ENCODE measurements at regions not wholly inside any gene's neighbourhood (a gene's known extent, or its start where the extent isn't known, plus 50 kb on each side); places are given as distances from the start of the nearest gene placed in this dataset.

GRCh38 chr21:39053126-39053525 is 130.1 kb downstream of the PSMG1 start (continued):
- TF ChIP-seq YY1 (tag by site-specific recombination; IDR thresholded peaks at IDR 0.05), result no peak
- TF ChIP-seq ZNF350 (tag by site-specific recombination; IDR thresholded peaks at IDR 0.05), result no peak
- TF ChIP-seq ZNF366 (tag by site-specific recombination; conservative IDR thresholded peaks at IDR 0.05), result no peak
- no peak for TF ChIP-seq TSHZ1 (tag by site-specific recombination; IDR thresholded peaks at IDR 0.05; ENCODE audit: borderline replicate concordance)
- no peak for TF ChIP-seq ZNF398 (tag by site-specific recombination; IDR thresholded peaks at IDR 0.05)

GRCh38 chr21:39052718-39053117 is 130.5 kb downstream of the PSMG1 start:
- ChIA-PET POLR2A (no interaction called here), CTCF (no interaction called here)
- TF ChIP-seq ZNF10 (tag by site-specific recombination; IDR thresholded peaks at IDR 0.05) (peak; percentile 84), ZNF518A (tag by site-specific recombination; conservative IDR thresholded peaks at IDR 0.05; ENCODE audit: low read depth) (no peak)

GRCh38 chr21:39051588-39051949 is 131.7 kb downstream of the PSMG1 start:
- H3K4me1 ChIP-seq (ENCODE audit: control insufficient read depth, insufficient read depth, low read length), result no peaks in the 10 kb centered on the region
- no peak overlapping the region for H3K4me3 ChIP-seq (ENCODE audit: low read depth, low read length)
- no peak overlapping the region for H3K27ac ChIP-seq (ENCODE audit: extremely low read depth, low read depth, low read length)
- H3K9me3 ChIP-seq (ENCODE audit: control insufficient read depth, insufficient read depth, low read depth, low read length), result no peaks in the 10 kb centered on the region
- ChIA-PET POLR2A (no interaction called here), CTCF (interaction anchor here (0.7 kb wide), 1 partner anchor 135 kb away, joined by 3 read pairs; no protein-coding TSS in a partner anchor)
- H3K36me3 ChIP-seq (ENCODE audit: control insufficient read depth in 2 of 2, insufficient read depth in 1 of 2, low read length in 2 of 2), result no peaks in the 10 kb centered on the region
- TF ChIP-seq ZNF792 (tag by site-specific recombination; IDR thresholded peaks at IDR 0.05) (no peak), SP7 (tag by site-specific recombination; IDR thresholded peaks at IDR 0.05) (no peak), BCL11B (tag by site-specific recombination; IDR thresholded peaks at IDR 0.05; ENCODE audit: low read depth) (no peak), ZNF280D (tag by site-specific recombination; IDR thresholded peaks at IDR 0.05) (no peak), HOXA7 (CRISPR knock-in tag; IDR thresholded peaks at IDR 0.05; ENCODE audit: borderline replicate concordance) (no peak), ZNF645 (tag by site-specific recombination; IDR thresholded peaks at IDR 0.05) (no peak), ZNF266 (tag by site-specific recombination; IDR thresholded peaks at IDR 0.05; ENCODE audit: low read depth) (no peak), ZNF670 (tag by site-specific recombination; IDR thresholded peaks at IDR 0.05; ENCODE audit: low read depth) (no peak), ZIC2 (tag by site-specific recombination; IDR thresholded peaks at IDR 0.05) (no peak), ZNF626 (tag by site-specific recombination; IDR thresholded peaks at IDR 0.05) (no peak), ZNF341 (tag by site-specific recombination; IDR thresholded peaks at IDR 0.05; ENCODE audit: low read depth) (no peak), HOXD13 (CRISPR knock-in tag; IDR thresholded peaks at IDR 0.05; ENCODE audit: borderline replicate concordance) (no peak)

More at GRCh38 chr21:39052718-39053117, 130.5 kb downstream of the PSMG1 start:
- no peaks in the 10 kb centered on the region for H3K36me3 ChIP-seq (ENCODE audit: control insufficient read depth in 2 of 2, insufficient read depth in 1 of 2, low read length in 2 of 2)
- H3K27ac ChIP-seq (ENCODE audit: extremely low read depth, low read depth, low read length), result no peak overlapping the region
- H3K9me3 ChIP-seq (ENCODE audit: control insufficient read depth, insufficient read depth, low read depth, low read length), result no peaks in the 10 kb centered on the region
- no peak overlapping the region for H3K4me3 ChIP-seq (ENCODE audit: low read depth, low read length)
- H3K4me1 ChIP-seq (ENCODE audit: control insufficient read depth, insufficient read depth, low read length), result no peaks in the 10 kb centered on the region
